Stimulated activated CD8-positive, alpha-beta memory T cell treated with anti-CD3 and anti-CD28 coated beads, Interleukin-15, amount 100 ng/mL, for 4 hours (primary cell): ENCODE measurements at regions not wholly inside any gene's neighbourhood (a gene's known extent, or its start where the extent isn't known, plus 50 kb on each side); places are given as distances from the start of the nearest gene placed in this dataset.

ENCODE experiments used
- DNase-seq, 2 donors: peaks; one replicate each; pipeline ENCODE4 v3.0.0-alpha.2; 2020; ENCODE audit warnings: low read depth in 2 of 2

DNA sequence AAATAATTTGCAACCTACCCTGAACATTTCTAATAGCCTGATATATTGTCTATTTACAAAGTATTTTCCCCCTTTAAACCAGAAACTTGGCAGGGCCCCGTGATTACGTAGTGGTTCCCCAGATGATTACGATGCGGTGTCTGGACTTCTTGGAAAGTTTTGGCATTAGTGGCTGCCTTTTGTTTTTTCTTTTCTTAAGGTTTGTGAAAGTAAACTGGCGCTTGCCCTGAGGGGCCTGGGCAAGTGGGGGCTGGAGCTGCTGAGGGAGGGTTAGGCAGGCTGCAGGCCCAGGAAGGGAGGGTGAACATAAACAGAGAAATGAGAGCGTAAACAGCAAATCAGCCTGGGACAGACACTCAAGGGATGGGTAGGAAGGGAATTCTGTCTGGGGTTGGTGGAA lies 123.6 kb upstream of the MSX1 start:
- no peak for DNase-seq

DNA sequence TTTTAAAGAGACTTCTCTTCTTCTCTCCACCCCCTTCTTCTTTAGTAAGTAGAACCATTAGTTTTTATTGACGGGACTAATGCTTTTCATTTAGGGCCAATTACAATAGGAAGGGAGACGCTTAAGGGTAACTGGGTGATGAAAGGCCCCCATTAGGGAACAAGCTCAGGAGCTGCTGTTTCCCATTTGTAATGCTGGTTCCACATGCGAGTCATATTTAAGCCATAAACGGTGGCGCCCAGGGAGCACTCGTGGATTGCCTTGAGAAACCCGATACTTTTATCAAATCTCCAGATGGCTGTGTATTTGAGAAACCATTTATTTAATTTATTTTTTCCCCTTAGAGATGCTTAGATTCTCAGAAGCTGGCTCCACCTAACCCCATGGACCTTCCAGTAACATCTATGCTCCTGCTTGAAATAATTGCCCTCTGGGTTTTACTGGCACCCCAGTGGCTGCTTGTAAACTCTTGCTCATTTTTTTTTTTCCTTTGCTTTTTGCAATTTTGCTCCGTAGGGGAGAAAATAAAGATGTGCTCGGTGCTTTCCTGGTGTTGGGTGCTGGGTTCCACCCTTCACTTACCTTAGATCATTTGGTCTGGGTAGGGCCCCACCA lies 124.2 kb upstream of the MSX1 start:
- no peak for DNase-seq

DNA sequence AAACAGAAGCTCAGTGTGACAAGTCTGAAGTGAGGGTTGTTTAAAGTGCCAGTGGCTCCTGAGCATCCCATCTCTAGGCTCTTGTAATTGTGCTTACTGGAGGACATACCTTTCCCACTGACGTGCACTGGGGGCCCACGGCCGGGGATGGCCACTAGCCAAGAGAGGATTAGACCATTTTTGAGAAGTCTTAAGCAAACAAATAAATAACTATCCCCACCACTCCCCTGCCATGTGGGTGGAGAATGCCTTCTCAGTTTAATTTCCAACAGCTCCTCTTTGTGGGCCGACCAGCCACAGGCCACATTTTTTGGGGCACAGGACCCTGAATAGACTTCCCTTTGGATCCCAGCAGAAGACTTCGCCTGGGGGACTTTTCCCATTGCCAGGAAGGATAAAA lies 125.0 kb upstream of the MSX1 start:
- no peak for DNase-seq

DNA sequence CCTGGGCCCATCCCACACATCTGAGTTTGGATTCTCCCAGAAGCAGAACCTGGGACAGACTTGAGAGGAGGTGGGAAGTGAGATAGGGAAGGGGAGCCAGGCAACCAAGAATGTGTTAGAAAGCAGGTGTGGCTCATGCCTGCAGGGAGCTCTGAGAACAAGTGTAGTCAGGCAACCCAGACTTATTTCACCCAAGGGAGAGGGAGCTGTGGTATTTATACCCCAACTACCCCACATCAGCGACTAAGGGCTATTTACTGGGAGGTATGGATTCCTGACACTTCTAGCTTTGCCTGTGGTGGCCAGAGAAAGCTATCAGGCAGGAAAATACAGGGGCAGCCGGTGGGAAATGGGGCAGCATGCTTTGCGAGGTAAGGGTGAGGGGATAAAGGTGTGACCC lies 125.8 kb upstream of the MSX1 start:
- no peak for DNase-seq

DNA sequence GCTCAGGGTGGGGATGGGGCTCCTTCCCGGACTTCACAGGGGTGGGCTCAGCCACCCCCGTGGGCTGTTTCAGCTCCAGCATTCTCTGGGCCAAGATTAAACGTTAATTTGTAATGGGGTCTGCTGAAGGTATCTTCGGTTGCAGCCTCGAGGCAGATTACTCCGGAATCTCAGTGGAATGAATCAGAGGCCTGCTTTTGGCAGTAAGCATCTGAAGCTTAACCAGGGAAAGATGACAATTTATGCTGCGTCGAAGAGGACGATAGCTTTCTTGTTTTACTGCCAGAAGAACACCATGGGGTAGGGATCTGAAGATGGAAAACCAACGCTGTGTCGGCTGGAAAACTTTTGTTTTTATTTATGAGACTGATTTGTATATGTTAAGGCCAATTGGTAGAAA lies 129.2 kb upstream of the MSX1 start:
- DNase-seq, result no peak

DNA sequence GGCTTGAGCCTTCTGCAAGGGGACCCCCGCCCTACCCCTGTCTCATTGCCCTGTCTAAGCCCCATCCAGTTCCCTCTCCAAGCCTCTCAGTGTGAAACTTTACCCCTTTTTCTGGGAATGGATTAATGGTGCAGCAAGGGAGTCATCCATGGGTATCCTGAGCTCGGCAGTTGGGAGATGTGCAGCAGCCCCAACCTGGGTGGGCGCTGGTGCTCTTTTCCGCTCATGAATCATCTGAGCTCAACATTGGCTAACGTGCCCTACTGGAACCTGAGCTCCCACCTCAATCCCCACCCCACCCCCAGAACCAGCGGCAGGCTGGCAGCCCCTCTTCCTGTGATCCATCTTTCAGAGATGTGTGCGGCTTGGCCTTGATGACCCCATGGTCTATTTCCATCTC lies 130.3 kb upstream of the MSX1 start:
- no peak for DNase-seq

DNA sequence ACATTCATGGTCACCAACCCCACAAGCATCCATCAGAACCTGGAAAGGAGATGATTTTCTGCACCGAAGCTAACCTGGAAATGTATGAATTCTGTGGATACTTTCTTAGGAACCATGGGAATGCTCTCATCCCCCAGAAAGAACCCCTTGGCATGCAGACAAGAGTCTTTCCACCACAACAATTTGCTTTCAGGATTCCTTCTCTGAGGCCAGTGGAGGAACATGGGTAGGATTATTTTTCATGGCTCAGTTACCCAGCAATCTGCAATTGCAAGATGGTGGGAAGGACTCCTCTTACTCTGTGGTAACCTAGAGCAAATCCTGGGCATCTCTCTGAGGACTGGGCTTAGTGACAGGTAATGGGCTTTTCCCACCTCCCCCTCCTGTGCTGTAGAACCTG lies 131.9 kb upstream of the MSX1 start:
- no peak for DNase-seq

DNA sequence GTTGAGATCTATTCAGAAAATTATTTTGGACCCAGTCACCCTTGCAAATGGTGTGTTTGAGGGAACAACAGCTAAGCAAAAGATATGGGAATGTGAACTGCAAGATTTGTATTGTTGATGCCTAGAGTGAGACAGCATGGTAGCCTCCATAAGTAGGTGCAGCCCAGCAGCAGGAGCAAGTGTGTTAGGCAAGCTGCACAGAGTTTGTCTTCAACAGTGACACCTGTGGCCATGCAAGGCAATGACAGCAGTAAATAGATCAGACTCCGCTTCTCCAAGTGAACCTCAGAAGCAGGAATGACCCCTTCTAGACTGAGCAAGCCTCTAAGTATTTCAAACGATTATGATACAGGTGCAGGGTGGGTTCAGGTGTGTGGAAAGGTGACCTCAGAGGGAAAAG lies 133.4 kb upstream of the MSX1 start:
- no peak for DNase-seq

DNA sequence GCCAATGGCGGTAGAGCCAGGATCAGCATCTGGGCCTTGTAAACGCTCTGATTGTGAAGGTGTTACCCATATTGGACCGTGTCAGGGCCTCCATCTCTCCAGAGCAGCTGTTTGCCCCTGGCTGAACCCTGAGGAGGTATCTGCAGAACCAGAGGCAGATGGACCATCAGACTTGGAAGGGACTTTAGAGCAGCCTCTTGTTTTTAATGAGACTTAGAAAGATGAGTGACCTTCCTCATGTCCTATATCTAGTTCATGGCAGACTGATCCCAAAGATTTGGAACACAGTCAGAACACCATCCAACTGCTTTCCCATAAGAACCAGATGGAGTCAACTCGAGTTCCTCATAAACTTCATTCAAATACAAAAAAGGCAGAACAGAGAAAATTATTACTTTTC lies 135.1 kb upstream of the MSX1 start:
- no peak for DNase-seq

DNA sequence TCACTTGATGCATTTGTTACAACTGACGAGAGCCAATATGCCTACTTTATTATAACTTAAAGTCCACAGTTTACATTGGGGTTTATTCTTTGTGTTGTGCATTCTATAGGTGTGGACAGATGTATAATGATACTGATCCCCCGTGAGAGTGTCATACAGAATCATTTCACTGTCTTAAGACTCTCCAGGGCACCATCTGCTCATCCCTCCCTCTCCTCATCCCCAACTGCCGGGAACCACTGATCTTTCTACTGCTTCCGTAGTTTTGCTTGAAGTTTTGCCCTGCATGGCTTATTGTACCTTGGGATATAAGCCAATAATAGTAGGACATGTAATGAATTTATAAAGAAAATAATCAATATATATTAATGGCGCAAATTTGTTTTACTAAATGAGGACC lies 137.8 kb upstream of the MSX1 start:
- no peak for DNase-seq

DNA sequence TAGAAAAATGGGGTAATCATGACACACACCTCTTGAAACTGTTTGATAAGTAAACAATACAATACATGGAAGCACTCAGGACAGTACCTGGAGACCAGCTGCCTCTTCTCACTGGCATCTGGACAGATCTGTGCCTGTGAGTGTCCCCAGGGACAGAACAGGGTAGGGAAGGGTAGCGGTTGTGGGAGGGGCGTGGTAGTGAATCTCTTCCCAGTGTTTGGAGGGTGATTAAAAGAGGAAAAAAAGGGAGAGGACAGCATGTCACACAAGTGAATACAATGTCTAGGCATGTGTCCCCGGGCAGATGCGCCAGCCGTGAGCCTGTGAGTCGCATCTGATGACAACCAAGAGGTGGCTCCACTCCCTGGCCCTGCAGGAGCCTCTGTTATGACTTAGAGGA lies 138.8 kb upstream of the MSX1 start:
- no peak for DNase-seq

DNA sequence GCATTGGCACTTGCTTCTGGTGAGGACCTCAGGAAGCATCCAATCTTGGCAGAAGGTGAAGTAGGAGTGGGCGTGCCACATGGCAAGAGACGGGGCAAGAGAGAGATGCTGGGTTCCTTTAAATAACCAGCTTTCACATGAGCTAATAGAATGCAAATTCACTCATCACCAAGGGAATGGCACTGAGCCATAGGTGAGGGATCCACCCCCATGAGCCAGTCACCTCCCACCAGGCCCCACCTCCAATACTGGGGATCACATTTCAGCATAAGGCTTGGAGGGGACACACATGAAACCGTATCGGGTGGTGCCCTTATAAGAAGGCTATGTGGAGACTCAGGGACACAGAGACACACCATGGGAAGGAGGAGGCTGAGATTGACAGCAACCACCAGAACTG lies 140.0 kb upstream of the MSX1 start:
- DNase-seq, result no peak

DNA sequence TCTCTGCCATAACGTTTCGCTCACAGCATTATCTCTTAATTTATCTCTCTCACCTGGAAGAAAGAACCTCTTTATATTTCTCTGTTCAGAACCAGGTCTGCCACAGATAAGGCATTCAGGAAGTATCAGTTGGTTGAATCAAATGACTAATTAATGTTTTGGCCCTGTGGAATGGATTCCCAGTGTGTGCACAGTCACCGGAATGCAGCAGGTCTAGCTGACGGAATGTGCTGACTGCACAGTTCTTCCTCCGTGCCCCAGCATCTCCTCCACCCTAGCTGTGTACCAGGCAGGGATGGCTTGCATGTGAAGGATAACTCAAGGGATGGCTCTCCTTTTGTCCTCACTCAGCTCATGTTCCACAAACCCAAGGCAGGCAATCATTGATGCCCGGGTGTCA lies 141.8 kb upstream of the MSX1 start:
- no peak for DNase-seq

DNA sequence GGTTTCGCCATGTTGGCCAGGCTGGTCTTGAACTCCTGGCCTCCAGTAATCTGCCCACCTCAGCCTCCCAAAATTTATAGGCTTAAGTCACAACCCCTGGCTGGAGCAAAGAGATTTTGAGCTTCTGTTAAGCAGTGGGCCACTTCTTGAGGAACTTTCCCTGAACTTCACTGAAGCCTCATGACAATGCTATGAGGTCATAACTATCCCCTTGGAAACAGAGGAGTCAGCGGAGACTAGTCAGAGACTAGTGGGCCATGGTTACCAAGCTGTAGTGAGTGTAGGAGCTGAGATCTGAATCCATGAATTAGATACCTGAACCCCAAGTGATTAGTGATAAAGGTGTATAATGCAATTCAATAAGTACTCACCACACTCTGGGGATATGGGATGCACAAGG lies 145.1 kb upstream of the MSX1 start:
- no peak for DNase-seq

DNA sequence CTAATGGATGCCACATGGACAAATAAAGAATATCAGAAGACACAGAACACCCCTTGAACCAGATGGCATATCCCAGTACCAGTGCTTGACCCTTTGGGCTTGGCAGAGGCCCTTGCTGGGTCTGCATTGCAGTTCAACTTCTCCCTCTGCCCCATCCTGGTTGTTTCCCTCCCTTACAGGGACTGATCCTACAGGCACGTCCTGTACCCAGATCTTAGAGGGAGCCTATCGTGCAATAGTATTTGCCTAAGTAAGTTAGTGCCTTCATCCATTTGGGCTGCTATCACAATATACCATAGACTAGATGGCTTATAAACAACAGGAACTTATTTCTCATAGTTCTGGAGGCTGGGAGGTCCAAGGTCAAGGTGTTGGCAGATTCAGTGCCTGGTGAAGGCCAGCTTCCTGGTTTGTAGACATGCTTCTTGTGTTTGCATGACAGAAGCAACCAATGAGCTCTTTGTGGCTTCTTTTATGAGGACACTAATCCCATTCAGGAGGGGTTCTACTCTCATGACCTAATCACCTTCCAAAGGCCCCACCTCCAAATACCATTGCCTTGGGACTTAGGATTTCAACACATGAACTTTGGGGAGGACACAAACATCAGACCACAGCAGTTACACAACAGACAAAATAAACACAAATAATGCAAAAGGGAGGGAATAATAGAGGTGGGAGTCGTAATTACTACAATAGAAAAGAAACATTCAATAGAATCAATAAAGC lies 146.5 kb upstream of the MSX1 start:
- no peak for DNase-seq

DNA sequence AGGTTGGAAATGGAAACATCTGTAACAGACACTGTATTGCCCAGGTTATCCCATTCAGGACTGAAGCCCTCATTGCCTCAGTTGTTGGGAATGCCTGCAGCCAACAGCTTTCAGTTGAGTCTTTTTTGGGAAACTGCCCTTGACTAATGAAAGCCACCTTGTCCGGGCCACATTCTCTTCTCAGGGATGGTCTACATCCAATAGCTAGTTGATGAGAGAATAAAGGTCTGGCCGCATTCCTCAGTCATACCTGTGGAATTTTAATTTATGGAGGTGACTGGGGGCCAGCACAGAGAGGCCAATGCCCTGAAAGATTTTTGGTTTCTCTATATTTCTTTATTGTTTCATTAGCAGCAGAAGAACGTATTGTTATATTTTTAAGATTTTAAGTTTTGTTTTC lies 147.6 kb upstream of the MSX1 start:
- DNase-seq, result no peak

DNA sequence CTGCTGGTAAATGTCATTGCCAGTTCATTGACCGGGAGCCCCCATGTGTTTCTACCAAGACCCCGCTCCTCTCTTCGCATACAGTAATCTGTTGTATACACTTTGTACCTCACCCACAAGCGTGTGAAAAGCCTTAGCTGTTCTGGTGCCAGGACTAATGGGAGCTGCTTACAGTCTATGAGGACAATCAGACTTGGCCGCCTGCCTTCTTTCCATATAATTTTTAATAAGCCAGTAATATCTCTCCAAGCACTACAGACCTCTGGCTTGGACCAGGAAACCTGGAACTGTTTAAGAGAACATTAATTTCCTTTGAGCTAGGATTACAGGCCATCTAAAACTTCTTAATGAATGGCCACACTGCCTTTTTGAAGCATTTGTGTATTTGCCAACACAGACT lies 149.7 kb upstream of the MSX1 start:
- DNase-seq, result no peak

DNA sequence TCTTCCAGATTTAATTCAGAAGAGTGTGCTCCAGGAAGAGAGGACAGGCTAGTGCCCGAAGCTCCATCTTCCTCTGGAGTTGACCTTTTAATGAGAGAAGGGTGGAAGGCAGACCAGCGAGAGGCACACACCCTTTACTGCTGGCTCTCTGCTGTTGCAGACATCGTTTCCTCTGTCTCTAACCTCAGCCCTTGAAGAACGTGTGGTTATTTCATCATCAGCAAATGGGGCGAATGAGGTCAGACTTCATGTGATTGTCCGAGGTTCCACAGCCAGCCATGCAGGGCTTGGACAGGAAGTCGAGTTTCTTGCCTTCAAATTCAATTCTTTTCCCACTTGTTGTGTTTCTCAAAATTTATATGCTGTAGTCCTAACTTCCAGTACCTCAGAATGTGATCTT lies 155.2 kb upstream of the MSX1 start:
- no peak for DNase-seq

DNA sequence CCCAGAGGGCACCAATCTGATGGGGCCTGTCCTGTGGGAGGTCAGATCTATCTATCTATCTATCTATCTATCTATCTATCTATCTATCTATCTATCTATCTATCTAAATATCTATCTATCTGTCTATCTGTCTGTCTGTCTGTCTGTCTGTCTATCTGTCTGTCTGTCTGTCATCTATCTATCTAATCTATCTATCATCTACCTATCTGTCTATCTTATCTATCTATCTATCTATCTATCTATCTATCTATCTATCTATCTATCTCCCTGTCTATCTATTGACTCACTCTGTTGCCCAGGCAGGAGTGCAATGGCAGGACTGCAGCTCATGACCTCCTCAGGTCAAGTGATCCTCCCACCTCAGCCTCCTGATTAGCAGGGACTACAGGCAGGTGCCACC lies 155.7 kb upstream of the STX18 start:
- no peak for DNase-seq

DNA sequence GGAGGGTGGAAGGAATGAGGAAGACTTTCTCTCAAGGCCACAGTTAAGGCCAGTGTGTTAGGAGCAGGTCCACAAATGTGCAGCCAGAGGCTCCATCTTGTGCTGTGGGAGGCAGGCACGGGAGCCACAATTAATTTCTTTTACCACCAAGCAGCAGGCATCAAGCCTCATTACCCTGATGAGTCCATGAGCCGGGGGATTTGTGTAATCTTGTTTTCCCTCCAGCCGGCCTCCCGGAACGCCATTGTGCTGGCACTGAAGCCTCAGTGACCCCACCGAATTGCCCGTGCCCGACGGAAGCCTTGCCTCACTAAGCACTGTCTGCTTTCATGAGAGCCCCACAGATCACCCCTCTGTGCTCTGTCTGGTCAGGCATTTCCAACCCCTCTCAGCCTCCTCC lies 154.7 kb upstream of the STX18 start:
- DNase-seq, result no peak

DNA sequence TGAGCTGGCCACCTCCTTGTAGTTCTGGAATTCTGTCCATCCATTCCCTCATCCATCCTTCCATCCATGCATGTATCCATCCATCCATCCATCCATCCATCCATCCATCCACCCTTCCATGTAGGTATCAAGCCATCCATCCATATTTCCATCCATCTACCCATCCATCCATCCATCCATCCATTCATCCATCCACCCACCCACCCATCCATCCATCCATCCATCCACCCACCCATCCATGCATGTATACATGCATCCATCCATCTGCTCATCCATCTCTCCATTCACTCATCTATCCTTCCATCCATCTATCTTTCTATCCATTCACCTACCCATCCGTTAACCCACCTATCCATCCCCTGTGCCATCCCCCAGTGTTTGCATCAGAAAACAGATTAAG lies 153.6 kb upstream of the STX18 start:
- DNase-seq, result no peak

DNA sequence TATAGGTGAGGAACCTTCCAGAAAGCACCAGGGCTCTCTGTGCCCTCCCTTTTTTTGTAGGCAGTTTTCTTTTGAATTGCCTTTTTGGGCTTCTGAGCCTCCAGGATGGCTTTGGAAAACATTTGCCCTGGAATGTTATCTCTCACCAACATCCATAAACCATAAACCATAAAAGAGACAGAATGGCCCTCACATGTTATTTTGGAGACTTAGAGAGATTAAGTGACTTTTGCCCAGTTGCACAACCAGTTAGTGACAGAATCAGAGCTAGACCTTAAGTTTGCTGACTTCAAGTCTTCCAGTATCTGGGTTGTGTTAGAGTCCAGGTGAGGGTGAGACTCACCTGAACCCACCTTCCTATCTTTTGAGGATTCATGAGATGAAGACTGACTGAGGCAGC lies 153.0 kb upstream of the STX18 start:
- no peak for DNase-seq

DNA sequence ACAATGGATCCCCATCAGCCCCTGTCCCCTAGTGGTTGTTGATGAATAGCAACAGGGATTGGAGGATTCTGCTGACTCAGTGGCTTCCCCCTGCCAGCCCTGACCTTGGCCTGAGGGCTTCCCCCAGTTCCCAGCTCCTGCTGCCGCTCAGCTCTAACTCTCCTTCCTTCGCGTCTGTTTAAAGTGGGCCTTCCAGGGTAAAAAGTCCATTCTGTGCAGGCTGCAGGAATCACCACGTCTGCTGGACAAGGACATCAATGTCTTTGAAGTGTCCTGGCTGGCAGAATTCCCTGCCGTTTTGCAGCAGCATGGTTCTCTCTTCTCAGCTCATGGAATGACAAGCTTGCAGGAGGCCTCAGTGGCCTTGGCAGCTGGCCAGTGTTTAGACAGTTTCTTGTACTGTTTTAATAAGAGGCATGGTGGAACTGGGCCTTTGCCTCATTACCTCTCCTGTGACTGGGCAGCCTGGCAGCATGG lies 152.5 kb upstream of the STX18 start:
- no peak for DNase-seq

DNA sequence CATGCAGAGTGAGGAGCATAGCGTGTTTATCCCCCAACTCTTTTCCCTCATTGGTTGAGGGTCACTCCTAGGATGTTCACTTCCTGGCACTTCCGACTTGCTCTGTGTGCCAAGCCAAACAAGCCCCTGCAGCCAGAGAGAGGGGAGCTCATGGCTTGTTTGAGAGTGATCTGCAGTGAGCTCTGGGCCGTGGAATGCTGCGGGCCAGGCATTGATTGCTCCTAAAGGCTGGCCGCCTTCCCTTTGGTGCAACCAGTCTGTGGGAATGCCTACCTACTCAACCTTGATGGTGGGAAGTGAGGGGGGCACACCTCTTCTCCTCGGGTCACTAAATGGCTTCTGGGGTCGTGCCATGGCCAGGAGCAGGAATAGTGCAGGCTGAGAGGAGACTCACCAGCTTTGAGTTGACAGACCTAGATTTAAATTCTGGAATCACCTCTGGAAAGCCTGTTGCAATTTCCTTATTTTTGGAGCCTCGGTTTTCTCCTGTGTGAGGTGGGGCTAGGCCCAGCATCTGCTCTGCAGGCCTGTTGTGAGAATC lies 152.0 kb upstream of the STX18 start:
- DNase-seq, result no peak
